GM23338 (cell line): ENCODE measurements at regions not wholly inside any gene's neighbourhood (a gene's known extent, or its start where the extent isn't known, plus 50 kb on each side); places are given as distances from the start of the nearest gene placed in this dataset.

ENCODE experiments used
- ATAC-seq: fragments of 200-7000 bp; cut with Tn5 transposase; 3 replicates; pipeline ENCODE4 v1.9.1; 2020
- DNase-seq: peaks from one replicate; pipeline ENCODE4 v3.0.0-alpha.2; 2015; ENCODE audit warnings: low spot score
- H2AFZ ChIP-seq: fragments of 200-600 bp; sonication (generic); 2 replicates; pipeline ENCODE4 v1.8.0; 2016; ENCODE audit warnings: antibody characterized with exemption, mild to moderate bottlenecking, moderate library complexity
- H3F3A ChIP-seq: fragments of 200-600 bp; sonication (generic); replicated peaks from 2 replicates; pipeline ENCODE4 v1.8.0; 2017; ENCODE audit warnings: antibody characterized with exemption, mixed run types, low read depth
- H3K27ac ChIP-seq: fragments of 200-600 bp; sonication (generic); 2 replicates; pipeline ENCODE4 v1.6.1; 2016; ENCODE audit warnings: low read depth
- H3K27me3 ChIP-seq: fragments of 200-600 bp; sonication (generic); 2 replicates; pipeline ENCODE4 v1.8.0; 2016; ENCODE audit warnings: mild to moderate bottlenecking, mixed run types, moderate library complexity; ENCODE audit not compliant: insufficient read depth
- H3K36me3 ChIP-seq: fragments of 200-600 bp; sonication (generic); 2 replicates; pipeline ENCODE4 v1.8.0; 2016; ENCODE audit warnings: mild to moderate bottlenecking; ENCODE audit not compliant: insufficient read depth
- H3K4me1 ChIP-seq: fragments of 200-600 bp; sonication (generic); 2 replicates; pipeline ENCODE4 v1.8.0; 2016; ENCODE audit warnings: mild to moderate bottlenecking, moderate library complexity; ENCODE audit not compliant: insufficient read depth
- H3K4me2 ChIP-seq: fragments of 200-600 bp; sonication (generic); 2 replicates; pipeline ENCODE4 v1.7.1; 2017; ENCODE audit warnings: mixed run types
- H3K4me3 ChIP-seq: fragments of 200-600 bp; sonication (generic); 2 replicates; pipeline ENCODE4 v1.6.1; 2016; ENCODE audit warnings: mixed run types
- H3K79me2 ChIP-seq: fragments of 200-600 bp; sonication (generic); replicated peaks from 2 replicates; pipeline ENCODE4 v1.8.0; 2017; ENCODE audit warnings: mild to moderate bottlenecking; ENCODE audit not compliant: insufficient read depth
- H3K9me2 ChIP-seq: fragments of 200-600 bp; sonication (generic); 2 replicates; pipeline ENCODE4 v1.8.0; 2017; ENCODE audit not compliant: insufficient read depth
- H4K20me1 ChIP-seq: fragments of 200-600 bp; sonication (generic); replicated peaks from 2 replicates; pipeline ENCODE4 v1.8.0; 2017; ENCODE audit warnings: mild to moderate bottlenecking; ENCODE audit not compliant: insufficient read depth
- H3K27ac Mint-ChIP-seq: 2 replicates; pipeline ENCODE4 v1.8.0; 2020; ENCODE audit warnings: inconsistent platforms, mild to moderate bottlenecking, moderate library complexity, mixed read lengths
- H3K27me3 Mint-ChIP-seq: 3 replicates; pipeline ENCODE4 v1.8.0; 2022; ENCODE audit warnings: low read depth, mild to moderate bottlenecking, moderate library complexity, mixed read lengths, inconsistent platforms; ENCODE audit not compliant: insufficient read depth, poor library complexity
- H3K36me3 Mint-ChIP-seq: 3 replicates; pipeline ENCODE4 v1.8.0; 2021; ENCODE audit warnings: low read depth, mild to moderate bottlenecking, inconsistent platforms, moderate library complexity, mixed read lengths
- H3K4me1 Mint-ChIP-seq: 3 replicates; pipeline ENCODE4 v1.8.0; 2020; ENCODE audit warnings: mild to moderate bottlenecking, inconsistent platforms, mixed read lengths
- H3K4me3 Mint-ChIP-seq: 3 replicates; pipeline ENCODE4 v1.8.0; 2021; ENCODE audit warnings: moderate library complexity, mild to moderate bottlenecking, inconsistent platforms, mixed read lengths
- H3K9me3 Mint-ChIP-seq: 3 replicates; pipeline ENCODE4 v1.8.0; 2020; ENCODE audit warnings: moderate library complexity, mild to moderate bottlenecking, inconsistent platforms, mixed read lengths
- CREB1 ChIP-seq: fragments of 250-450 bp; sonication (Bioruptor Pico); IDR thresholded peaks from 2 replicates; pipeline ENCODE4 v1.5.0; 2020; ENCODE audit warnings: low read depth, mild to moderate bottlenecking, moderate library complexity
- EZH2 ChIP-seq: fragments of 200-600 bp; sonication (generic); IDR thresholded peaks from one replicate; pipeline ENCODE4 v1.8.0; 2017; ENCODE audit warnings: antibody characterized with exemption, mild to moderate bottlenecking, low read depth; ENCODE audit not compliant: unreplicated experiment
- EZH2phosphoT487 ChIP-seq: fragments of 200-600 bp; sonication (generic); IDR thresholded peaks from one replicate; pipeline ENCODE4 v1.8.1; 2018; ENCODE audit warnings: antibody characterized with exemption; ENCODE audit not compliant: unreplicated experiment
- JUNB ChIP-seq: IDR thresholded peaks from one replicate; pipeline ENCODE4 v1.6.1; 2016; ENCODE audit warnings: antibody characterized with exemption; ENCODE audit not compliant: unreplicated experiment
- NANOG ChIP-seq: IDR thresholded peaks from 2 replicates; pipeline ENCODE4 v1.6.1; 2016; ENCODE audit warnings: antibody characterized with exemption, borderline replicate concordance
- POLR2AphosphoS5 ChIP-seq: IDR thresholded peaks from 2 replicates; pipeline ENCODE4 v1.6.1; 2016; ENCODE audit warnings: antibody characterized with exemption, low read depth
- STAT1 ChIP-seq: IDR thresholded peaks from one replicate; pipeline ENCODE4 v1.6.1; 2016; ENCODE audit warnings: antibody characterized with exemption; ENCODE audit not compliant: unreplicated experiment
- ZNF114 ChIP-seq: fragments of 250-450 bp; sonication (Bioruptor Pico); IDR thresholded peaks from 2 replicates; pipeline ENCODE4 v1.5.0; 2020; ENCODE audit warnings: mild to moderate bottlenecking, moderate library complexity
- ZNF331 ChIP-seq: fragments of 250-450 bp; sonication (Bioruptor Pico); IDR thresholded peaks from 2 replicates; pipeline ENCODE4 v1.5.0; 2020; ENCODE audit warnings: low read depth, mild to moderate bottlenecking, moderate library complexity
- TF ChIP-seq, protein P1 (sequence below): IDR thresholded peaks from 2 replicates; pipeline ENCODE4 v1.6.1; 2016; ENCODE audit warnings: antibody characterized with exemption
- TF ChIP-seq, protein P2 (sequence below): IDR thresholded peaks from one replicate; pipeline ENCODE4 v1.6.1; 2018; ENCODE audit warnings: antibody characterized with exemption; ENCODE audit not compliant: unreplicated experiment
- TF ChIP-seq, protein P3 (sequence below), 2 experiments: fragments of 200-600 bp in 1 of 2; sonication (generic) in 1 of 2; conservative IDR thresholded peaks; 2 replicates each; pipeline versions ENCODE4 v1.5.1 to v1.6.1; 2016 to 2017; ENCODE audit warnings: antibody characterized with exemption in 2 of 2, low read depth in 2 of 2, mild to moderate bottlenecking in 2 of 2, moderate library complexity in 1 of 2
- TF ChIP-seq, protein P4 (sequence below): fragments of 250-450 bp; sonication (Bioruptor Pico); IDR thresholded peaks from 2 replicates; pipeline ENCODE4 v1.5.0; 2020; ENCODE audit warnings: mild to moderate bottlenecking, moderate library complexity

DNA sequence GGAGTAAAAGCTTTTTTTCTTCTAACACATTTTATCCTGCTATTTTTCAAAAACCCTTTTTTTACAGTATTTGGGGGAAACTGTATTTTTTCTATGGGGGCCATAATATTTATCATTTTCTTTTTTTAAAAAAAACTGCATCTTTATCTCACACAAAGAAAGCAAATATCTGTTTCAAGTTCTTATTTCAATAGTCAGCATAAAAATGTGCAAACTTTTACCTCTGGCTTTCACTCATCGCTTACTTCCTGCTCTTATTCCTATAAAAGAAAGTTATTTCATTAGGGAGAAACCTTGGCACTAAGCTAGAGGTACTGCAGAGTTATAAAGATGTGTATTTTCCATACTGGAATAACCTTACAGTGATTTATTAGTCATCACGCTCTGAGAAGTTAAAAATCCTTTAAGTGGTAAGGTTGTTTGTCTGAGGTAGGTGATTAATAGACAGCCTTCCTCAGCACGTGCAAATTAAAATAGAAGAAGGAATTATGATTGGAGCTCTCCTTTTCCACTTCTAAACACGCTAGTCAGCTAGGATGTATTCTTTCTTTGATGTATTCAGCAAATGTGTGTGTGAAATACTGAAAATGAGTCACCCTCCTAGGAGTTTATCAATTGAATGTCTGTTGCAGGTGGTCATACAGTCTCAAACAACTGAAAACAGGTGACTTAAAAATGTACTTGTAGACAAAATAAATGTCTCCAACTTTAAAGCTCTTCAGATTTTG lies 461.0 kb downstream of the GXYLT1 start:
- no peaks in the 10 kb centered on the region for H4K20me1 ChIP-seq
- H3K27me3 ChIP-seq: no peaks in the 10 kb centered on the region
- Mint-ChIP-seq H3K27me3 (peaks cover 3% of the 10 kb centered on the region), H3K4me3 (no peak overlapping the region), H3K9me3 (peaks cover under 1% of the 10 kb centered on the region; the same call in 1 of the 3 replicates), H3K4me1 (no peaks in the 10 kb centered on the region), H3K36me3 (no peaks in the 10 kb centered on the region), H3K27ac (no peak overlapping the region)
- H3F3A ChIP-seq: no peaks in the 10 kb centered on the region
- H3K4me2 ChIP-seq: no peak overlapping the region
- H3K4me1 ChIP-seq: no peaks in the 10 kb centered on the region
- H3K36me3 ChIP-seq: no peaks in the 10 kb centered on the region
- H3K4me3 ChIP-seq: no peak overlapping the region
- H2AFZ ChIP-seq: no peak overlapping the region
- DNase-seq: no peak
- H3K9me2 ChIP-seq: no peaks in the 10 kb centered on the region
- TF ChIP-seq STAT1 (no peak), ZNF331 (no peak), ZNF114 (CRISPR knock-in tag) (no peak), JUNB (no peak), CREB1 (CRISPR knock-in tag) (no peak), EZH2phosphoT487 (no peak), NANOG (no peak), EZH2 (no peak), POLR2AphosphoS5 (no peak)
- TF ChIP-seq, protein P1, sequence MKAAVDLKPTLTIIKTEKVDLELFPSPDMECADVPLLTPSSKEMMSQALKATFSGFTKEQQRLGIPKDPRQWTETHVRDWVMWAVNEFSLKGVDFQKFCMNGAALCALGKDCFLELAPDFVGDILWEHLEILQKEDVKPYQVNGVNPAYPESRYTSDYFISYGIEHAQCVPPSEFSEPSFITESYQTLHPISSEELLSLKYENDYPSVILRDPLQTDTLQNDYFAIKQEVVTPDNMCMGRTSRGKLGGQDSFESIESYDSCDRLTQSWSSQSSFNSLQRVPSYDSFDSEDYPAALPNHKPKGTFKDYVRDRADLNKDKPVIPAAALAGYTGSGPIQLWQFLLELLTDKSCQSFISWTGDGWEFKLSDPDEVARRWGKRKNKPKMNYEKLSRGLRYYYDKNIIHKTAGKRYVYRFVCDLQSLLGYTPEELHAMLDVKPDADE: no peak
- TF ChIP-seq, protein P2, sequence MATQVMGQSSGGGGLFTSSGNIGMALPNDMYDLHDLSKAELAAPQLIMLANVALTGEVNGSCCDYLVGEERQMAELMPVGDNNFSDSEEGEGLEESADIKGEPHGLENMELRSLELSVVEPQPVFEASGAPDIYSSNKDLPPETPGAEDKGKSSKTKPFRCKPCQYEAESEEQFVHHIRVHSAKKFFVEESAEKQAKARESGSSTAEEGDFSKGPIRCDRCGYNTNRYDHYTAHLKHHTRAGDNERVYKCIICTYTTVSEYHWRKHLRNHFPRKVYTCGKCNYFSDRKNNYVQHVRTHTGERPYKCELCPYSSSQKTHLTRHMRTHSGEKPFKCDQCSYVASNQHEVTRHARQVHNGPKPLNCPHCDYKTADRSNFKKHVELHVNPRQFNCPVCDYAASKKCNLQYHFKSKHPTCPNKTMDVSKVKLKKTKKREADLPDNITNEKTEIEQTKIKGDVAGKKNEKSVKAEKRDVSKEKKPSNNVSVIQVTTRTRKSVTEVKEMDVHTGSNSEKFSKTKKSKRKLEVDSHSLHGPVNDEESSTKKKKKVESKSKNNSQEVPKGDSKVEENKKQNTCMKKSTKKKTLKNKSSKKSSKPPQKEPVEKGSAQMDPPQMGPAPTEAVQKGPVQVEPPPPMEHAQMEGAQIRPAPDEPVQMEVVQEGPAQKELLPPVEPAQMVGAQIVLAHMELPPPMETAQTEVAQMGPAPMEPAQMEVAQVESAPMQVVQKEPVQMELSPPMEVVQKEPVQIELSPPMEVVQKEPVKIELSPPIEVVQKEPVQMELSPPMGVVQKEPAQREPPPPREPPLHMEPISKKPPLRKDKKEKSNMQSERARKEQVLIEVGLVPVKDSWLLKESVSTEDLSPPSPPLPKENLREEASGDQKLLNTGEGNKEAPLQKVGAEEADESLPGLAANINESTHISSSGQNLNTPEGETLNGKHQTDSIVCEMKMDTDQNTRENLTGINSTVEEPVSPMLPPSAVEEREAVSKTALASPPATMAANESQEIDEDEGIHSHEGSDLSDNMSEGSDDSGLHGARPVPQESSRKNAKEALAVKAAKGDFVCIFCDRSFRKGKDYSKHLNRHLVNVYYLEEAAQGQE: no peak
- TF ChIP-seq, protein P3, sequence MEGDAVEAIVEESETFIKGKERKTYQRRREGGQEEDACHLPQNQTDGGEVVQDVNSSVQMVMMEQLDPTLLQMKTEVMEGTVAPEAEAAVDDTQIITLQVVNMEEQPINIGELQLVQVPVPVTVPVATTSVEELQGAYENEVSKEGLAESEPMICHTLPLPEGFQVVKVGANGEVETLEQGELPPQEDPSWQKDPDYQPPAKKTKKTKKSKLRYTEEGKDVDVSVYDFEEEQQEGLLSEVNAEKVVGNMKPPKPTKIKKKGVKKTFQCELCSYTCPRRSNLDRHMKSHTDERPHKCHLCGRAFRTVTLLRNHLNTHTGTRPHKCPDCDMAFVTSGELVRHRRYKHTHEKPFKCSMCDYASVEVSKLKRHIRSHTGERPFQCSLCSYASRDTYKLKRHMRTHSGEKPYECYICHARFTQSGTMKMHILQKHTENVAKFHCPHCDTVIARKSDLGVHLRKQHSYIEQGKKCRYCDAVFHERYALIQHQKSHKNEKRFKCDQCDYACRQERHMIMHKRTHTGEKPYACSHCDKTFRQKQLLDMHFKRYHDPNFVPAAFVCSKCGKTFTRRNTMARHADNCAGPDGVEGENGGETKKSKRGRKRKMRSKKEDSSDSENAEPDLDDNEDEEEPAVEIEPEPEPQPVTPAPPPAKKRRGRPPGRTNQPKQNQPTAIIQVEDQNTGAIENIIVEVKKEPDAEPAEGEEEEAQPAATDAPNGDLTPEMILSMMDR (conservative IDR thresholded peaks at IDR 0.05; ENCODE audit: low read depth in 2 of 2): no peak
- TF ChIP-seq, protein P4, sequence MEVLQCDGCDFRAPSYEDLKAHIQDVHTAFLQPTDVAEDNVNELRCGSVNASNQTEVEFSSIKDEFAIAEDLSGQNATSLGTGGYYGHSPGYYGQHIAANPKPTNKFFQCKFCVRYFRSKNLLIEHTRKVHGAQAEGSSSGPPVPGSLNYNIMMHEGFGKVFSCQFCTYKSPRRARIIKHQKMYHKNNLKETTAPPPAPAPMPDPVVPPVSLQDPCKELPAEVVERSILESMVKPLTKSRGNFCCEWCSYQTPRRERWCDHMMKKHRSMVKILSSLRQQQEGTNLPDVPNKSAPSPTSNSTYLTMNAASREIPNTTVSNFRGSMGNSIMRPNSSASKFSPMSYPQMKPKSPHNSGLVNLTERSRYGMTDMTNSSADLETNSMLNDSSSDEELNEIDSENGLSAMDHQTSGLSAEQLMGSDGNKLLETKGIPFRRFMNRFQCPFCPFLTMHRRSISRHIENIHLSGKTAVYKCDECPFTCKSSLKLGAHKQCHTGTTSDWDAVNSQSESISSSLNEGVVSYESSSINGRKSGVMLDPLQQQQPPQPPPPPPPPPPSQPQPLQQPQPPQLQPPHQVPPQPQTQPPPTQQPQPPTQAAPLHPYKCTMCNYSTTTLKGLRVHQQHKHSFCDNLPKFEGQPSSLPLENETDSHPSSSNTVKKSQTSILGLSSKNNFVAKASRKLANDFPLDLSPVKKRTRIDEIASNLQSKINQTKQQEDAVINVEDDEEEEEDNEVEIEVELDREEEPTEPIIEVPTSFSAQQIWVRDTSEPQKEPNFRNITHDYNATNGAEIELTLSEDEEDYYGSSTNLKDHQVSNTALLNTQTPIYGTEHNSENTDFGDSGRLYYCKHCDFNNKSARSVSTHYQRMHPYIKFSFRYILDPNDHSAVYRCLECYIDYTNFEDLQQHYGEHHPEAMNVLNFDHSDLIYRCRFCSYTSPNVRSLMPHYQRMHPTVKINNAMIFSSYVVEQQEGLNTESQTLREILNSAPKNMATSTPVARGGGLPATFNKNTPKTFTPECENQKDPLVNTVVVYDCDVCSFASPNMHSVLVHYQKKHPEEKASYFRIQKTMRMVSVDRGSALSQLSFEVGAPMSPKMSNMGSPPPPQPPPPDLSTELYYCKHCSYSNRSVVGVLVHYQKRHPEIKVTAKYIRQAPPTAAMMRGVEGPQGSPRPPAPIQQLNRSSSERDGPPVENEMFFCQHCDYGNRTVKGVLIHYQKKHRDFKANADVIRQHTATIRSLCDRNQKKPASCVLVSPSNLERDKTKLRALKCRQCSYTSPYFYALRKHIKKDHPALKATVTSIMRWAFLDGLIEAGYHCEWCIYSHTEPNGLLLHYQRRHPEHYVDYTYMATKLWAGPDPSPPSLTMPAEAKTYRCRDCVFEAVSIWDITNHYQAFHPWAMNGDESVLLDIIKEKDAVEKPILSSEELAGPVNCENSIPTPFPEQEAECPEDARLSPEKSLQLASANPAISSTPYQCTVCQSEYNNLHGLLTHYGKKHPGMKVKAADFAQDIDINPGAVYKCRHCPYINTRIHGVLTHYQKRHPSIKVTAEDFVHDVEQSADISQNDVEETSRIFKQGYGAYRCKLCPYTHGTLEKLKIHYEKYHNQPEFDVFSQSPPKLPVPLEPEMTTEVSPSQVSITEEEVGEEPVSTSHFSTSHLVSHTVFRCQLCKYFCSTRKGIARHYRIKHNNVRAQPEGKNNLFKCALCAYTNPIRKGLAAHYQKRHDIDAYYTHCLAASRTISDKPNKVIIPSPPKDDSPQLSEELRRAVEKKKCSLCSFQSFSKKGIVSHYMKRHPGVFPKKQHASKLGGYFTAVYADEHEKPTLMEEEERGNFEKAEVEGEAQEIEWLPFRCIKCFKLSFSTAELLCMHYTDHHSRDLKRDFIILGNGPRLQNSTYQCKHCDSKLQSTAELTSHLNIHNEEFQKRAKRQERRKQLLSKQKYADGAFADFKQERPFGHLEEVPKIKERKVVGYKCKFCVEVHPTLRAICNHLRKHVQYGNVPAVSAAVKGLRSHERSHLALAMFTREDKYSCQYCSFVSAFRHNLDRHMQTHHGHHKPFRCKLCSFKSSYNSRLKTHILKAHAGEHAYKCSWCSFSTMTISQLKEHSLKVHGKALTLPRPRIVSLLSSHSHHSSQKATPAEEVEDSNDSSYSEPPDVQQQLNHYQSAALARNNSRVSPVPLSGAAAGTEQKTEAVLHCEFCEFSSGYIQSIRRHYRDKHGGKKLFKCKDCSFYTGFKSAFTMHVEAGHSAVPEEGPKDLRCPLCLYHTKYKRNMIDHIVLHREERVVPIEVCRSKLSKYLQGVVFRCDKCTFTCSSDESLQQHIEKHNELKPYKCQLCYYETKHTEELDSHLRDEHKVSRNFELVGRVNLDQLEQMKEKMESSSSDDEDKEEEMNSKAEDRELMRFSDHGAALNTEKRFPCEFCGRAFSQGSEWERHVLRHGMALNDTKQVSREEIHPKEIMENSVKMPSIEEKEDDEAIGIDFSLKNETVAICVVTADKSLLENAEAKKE (CRISPR knock-in tag): no peak
- H3K79me2 ChIP-seq: no peaks in the 10 kb centered on the region
- no peak overlapping the region for H3K27ac ChIP-seq
- ATAC-seq: no peak
